ENCODE measurements at regions not wholly inside any gene's neighbourhood (a gene's known extent, or its start where the extent isn't known, plus 50 kb on each side); places are given as distances from the start of the nearest gene placed in this dataset.

- no peak for TF ChIP-seq GATA3 (IDR thresholded peaks at IDR 0.05; ENCODE audit: low read depth, low read length)
- TF ChIP-seq GATA2 (IDR thresholded peaks at IDR 0.05; ENCODE audit: low read depth, low read length): no peak
Measured at GRCh38 chr7:17598846-17599245, 300.4 kb downstream of the AHR start.

GRCh38 chr7:17599733-17600339 is 301.4 kb downstream of the AHR start:
- no peak for TF ChIP-seq GATA2 (IDR thresholded peaks at IDR 0.05; ENCODE audit: low read depth, low read length)
- TF ChIP-seq GATA3 (IDR thresholded peaks at IDR 0.05; ENCODE audit: low read depth, low read length): no peak

DNA sequence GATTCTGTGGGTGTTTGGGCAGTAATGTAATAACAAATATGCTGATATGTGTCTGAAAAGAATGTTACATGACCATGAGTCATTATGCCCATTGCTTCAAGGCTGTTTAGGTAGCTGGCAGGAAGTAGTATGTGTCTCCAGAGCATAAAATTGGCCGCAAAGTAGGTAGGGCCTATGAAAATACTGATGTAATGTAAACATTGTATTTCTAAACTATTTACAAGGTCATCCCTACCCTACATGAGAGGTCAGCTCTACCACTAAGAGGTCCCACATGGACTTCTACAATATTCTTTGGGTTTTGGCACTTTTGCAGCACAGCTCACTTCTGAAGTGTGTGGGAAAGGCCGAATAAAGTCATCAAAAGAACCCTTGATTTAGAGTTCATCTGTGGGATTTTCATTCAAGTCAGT is 301.9 kb downstream of the AHR start:
- TF ChIP-seq GATA3 (IDR thresholded peaks at IDR 0.05; ENCODE audit: low read depth, low read length) (no peak), GATA2 (IDR thresholded peaks at IDR 0.05; ENCODE audit: low read depth, low read length) (no peak)

DNA sequence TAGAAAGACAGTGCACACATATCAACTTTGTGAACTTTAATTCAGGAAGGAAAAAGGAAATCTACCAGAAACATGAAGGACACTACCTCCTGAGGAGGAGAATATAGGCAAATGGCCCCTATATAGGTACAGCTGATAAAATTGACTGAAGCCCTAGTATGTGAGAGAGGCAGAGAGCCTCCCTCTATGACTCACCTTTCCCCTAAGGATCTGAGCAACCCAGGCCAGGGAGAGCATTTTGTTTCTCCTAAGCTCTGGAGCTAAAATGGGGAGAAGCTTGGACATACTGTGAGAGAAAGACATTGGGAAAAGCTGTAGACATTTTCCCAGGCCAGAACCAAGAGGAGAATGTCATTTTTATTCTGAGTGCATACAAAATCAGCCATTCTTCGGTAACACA is 303.5 kb downstream of the AHR start:
- TF ChIP-seq GATA2 (IDR thresholded peaks at IDR 0.05; ENCODE audit: low read depth, low read length): no peak
- TF ChIP-seq GATA3 (IDR thresholded peaks at IDR 0.05; ENCODE audit: low read depth, low read length): no peak

GRCh38 chr7:17608114-17608833 is 309.8 kb downstream of the AHR start:
- TF ChIP-seq GATA2 (IDR thresholded peaks at IDR 0.05; ENCODE audit: low read depth, low read length) (no peak), GATA3 (IDR thresholded peaks at IDR 0.05; ENCODE audit: low read depth, low read length) (no peak)

DNA sequence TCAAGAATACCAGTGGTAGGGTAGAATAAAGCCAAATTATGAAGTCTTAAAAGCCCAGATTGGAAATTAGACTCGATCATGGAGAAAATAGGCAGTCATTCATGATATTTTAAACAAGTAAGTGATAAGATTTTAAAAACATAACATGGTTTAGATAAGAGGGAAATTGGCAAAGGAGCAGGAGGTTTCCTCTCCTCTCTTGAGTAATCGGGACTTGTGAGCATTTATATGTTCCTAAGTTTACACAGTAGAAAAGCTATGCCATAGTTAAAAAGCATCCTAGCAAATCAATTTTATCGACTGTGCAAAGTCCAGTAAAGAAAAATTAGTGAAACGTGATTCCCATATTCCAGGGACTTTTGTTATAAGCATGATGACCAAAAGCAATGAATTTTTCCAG is 313.2 kb downstream of the AHR start:
- TF ChIP-seq GATA3 (IDR thresholded peaks at IDR 0.05; ENCODE audit: low read depth, low read length) (no peak), GATA2 (IDR thresholded peaks at IDR 0.05; ENCODE audit: low read depth, low read length) (no peak)

- no peak for TF ChIP-seq GATA3 (IDR thresholded peaks at IDR 0.05; ENCODE audit: low read depth, low read length)
- no peak for TF ChIP-seq GATA2 (IDR thresholded peaks at IDR 0.05; ENCODE audit: low read depth, low read length)
Measured at GRCh38 chr7:17613338-17614041, 315.0 kb downstream of the AHR start.

GRCh38 chr7:17617380-17617779 is 318.9 kb downstream of the AHR start:
- no peak for TF ChIP-seq GATA2 (IDR thresholded peaks at IDR 0.05; ENCODE audit: low read depth, low read length)
- no peak for TF ChIP-seq GATA3 (IDR thresholded peaks at IDR 0.05; ENCODE audit: low read depth, low read length)

DNA sequence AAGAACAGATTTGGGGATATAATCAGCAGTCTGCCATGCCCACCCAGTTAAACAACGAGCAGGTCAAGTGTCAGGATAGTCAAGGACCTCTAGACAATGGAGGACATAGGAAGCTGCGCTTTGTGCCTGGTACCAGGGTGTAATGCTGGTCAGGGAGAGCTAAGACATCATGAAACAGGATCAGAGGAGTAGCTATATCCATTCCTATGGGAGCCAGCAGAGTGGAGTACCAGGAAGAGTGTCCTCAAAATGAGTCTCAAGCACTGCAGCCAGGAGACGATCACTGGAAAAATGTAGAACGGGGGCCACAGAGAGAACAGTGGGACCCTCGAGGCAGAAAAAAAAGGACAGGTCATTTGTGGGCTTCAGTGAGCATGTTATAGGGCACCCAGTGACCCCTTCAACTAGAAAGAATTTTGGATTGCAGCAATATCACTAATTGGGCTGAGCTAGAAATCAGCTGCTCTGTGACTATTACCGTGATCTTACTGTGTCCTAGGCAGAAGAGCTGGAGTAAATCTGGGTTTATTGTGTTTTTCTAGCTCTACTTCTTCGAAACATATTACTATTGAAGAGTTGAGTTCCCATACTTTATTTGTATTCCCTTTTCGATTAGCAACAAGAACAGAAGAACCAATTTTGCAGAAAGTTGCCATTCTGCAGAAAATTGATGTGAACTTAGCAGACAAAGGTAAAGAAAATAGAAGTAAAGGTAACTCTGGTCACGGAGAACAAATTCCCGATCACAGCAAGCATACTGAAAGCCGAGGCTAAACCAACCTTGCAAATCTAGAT is 319.6 kb downstream of the AHR start:
- TF ChIP-seq GATA3 (IDR thresholded peaks at IDR 0.05; ENCODE audit: low read depth, low read length) (no peak), GATA2 (IDR thresholded peaks at IDR 0.05; ENCODE audit: low read depth, low read length) (no peak)

DNA sequence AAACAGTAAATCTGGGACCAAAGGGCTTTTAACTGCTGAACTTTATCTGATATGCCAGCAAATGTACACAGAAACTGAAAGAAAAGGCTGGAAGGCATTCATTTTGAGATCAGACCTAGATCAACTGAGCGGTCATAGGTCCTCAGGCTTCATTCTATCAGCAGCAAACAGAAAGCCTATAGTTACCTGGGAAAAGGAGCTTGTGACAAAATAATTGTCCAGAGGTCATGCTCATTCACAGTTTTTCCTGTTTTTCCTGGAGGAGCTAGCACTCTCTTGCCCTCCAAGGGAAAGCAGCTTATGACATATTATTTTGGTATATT is 320.2 kb downstream of the AHR start:
- TF ChIP-seq GATA3 (IDR thresholded peaks at IDR 0.05; ENCODE audit: low read depth, low read length): no peak
- peak; percentile 37; the same call in 1 of the 2 replicates for TF ChIP-seq GATA2 (IDR thresholded peaks at IDR 0.05; ENCODE audit: low read depth, low read length)

GRCh38 chr7:17619196-17619818 is 320.9 kb downstream of the AHR start:
- TF ChIP-seq GATA3 (IDR thresholded peaks at IDR 0.05; ENCODE audit: low read depth, low read length): no peak
- TF ChIP-seq GATA2 (IDR thresholded peaks at IDR 0.05; ENCODE audit: low read depth, low read length): no peak

DNA sequence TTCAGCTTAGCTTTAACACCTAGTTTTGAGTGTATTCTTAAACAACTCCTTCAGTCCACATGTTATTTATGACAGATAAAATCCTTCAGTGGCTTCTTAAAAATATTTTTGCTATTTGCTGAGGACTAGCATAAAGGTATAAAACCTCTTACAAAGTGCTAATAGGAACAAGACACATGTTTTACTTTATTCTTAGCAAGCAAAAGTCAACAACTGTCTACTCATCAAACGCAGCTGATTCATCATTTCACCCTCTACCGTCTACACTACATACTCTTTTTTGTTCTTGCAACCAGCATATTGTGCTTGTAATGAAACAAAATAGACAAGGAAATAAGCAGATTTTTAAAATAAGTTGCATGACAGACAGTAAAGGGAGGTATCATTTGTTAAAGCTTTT is 319.7 kb downstream of the SNX13 start:
- TF ChIP-seq GATA3 (IDR thresholded peaks at IDR 0.05; ENCODE audit: low read depth, low read length): no peak
- no peak for TF ChIP-seq GATA2 (IDR thresholded peaks at IDR 0.05; ENCODE audit: low read depth, low read length)

GRCh38 chr7:17622451-17622850 is 317.8 kb downstream of the SNX13 start:
- TF ChIP-seq GATA3 (IDR thresholded peaks at IDR 0.05; ENCODE audit: low read depth, low read length) (no peak), GATA2 (IDR thresholded peaks at IDR 0.05; ENCODE audit: low read depth, low read length) (no peak)
